ENCODE measurements at regions not wholly inside any gene's neighbourhood (a gene's known extent, or its start where the extent isn't known, plus 50 kb on each side); places are given as distances from the start of the nearest gene placed in this dataset.

DNA sequence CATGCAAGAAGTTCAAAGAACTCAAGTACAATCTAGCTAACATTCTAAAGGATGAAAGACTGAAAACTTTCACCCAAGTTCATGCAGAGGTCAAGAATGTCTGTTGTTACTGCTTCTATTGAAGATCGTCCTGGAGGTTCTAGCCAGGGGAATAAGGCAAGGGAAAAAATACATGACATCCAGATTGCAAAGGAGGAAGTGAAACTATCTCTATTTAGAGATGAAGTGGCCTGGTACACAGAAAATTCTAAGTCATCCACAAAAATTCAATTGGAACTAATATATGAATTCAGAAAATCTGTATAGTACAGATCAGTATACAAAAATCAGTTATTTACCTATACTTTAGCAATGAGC is 693.0 kb downstream of the NR2F2 start:
- no peak for TF ChIP-seq CTCF (IDR thresholded peaks at IDR 0.05)
- TF ChIP-seq POLR2A (IDR thresholded peaks at IDR 0.05): no peak
